Upper lobe of left lung (tissue), 6 donors: ENCODE measurements at regions not wholly inside any gene's neighbourhood (a gene's known extent, or its start where the extent isn't known, plus 50 kb on each side); places are given as distances from the start of the nearest gene placed in this dataset.

ENCODE experiments used
- ATAC-seq, 2 donors: fragments of 200-7000 bp; cut with Tn5 transposase; one replicate each; pipeline ENCODE4 v1.9.1; 2022; ENCODE audit warnings: mild to moderate bottlenecking in 2 of 2, moderate library complexity in 2 of 2; ENCODE audit not compliant: low FRiP score in 2 of 2
- DNase-seq, 2 donors: peaks; one replicate each; pipeline ENCODE4 v3.0.0-alpha.2; 2019 to 2020
- H3K27ac ChIP-seq, 4 donors: fragments of 200-600 bp; sonication (generic); one replicate each; pipeline ENCODE4 v1.5.1; 2016 to 2019
- H3K27me3 ChIP-seq, 4 donors: fragments of 200-600 bp; sonication (generic); one replicate each; pipeline ENCODE4 v1.5.1; 2017 to 2019
- H3K36me3 ChIP-seq, 4 donors: fragments of 200-600 bp; sonication (generic); one replicate each; pipeline ENCODE4 v1.5.1; 2016 to 2019
- H3K4me1 ChIP-seq, 4 donors: fragments of 200-600 bp; sonication (generic); one replicate each; pipeline ENCODE4 v1.5.1; 2018 to 2019
- H3K4me3 ChIP-seq, 4 donors: fragments of 200-600 bp; sonication (generic); one replicate each; pipeline ENCODE4 v1.5.1; 2017 to 2019; ENCODE audit warnings: mild to moderate bottlenecking in 2 of 4, moderate library complexity in 1 of 4
- H3K9me3 ChIP-seq, 4 donors: fragments of 200-600 bp; sonication (generic); one replicate each; pipeline ENCODE4 v1.5.1; 2018 to 2019
- EP300 ChIP-seq, 4 donors: sonication (generic); formaldehyde crosslinking; IDR thresholded peaks; one replicate each; pipeline ENCODE4 v1.5.1; 2017; ENCODE audit warnings: antibody characterized with exemption in 4 of 4, control low read depth in 2 of 4
- POLR2A ChIP-seq, 4 donors: fragments of 450-650 bp; IDR thresholded peaks; one replicate each; pipeline ENCODE4 v1.5.1; 2016 to 2017; ENCODE audit warnings: antibody characterized with exemption in 4 of 4, mild to moderate bottlenecking in 2 of 4
- POLR2AphosphoS5 ChIP-seq, 2 donors: sonication (generic); formaldehyde crosslinking; IDR thresholded peaks; one replicate each; pipeline ENCODE4 v1.5.1; 2017; ENCODE audit warnings: antibody characterized with exemption in 2 of 2
- WGBS, 2 donors: methylation state at CpG; one replicate each; pipeline ENCODE4 v1.1.5; 2017 to 2018; 5-methylcytosine and 5-hydroxymethylcytosine counted together
- TF ChIP-seq, protein P1 (sequence below), 6 experiments: fragments of 450-650 bp in 4 of 6; fragments of 200-600 bp in 2 of 6; sonication (generic) in 2 of 6; IDR thresholded peaks; one replicate each; pipeline ENCODE4 v1.5.1; 2016 to 2019; ENCODE audit warnings: antibody characterized with exemption in 6 of 6
- donor health status: DM: no; HTN: no; CAD: no; lungs with moderate emphysema.
- donor health status: DM: no; HTN: yes; CAD: no; lungs with severe emphysema.

- no peak overlapping the region for H3K27ac ChIP-seq
- DNase-seq, result no peak
- ATAC-seq, result no peak
- no peak overlapping the region for H3K4me3 ChIP-seq
- H3K4me1 ChIP-seq, result no peaks in the 10 kb centered on the region
- no peaks in the 10 kb centered on the region for H3K36me3 ChIP-seq
- 83 to 85% methylated on average over 7 of the region's 7 CpGs for WGBS, 2 donors
- TF ChIP-seq POLR2A (IDR thresholded peaks at IDR 0.05) (no peak), EP300 (IDR thresholded peaks at IDR 0.05) (no peak)
- TF ChIP-seq, protein P1, sequence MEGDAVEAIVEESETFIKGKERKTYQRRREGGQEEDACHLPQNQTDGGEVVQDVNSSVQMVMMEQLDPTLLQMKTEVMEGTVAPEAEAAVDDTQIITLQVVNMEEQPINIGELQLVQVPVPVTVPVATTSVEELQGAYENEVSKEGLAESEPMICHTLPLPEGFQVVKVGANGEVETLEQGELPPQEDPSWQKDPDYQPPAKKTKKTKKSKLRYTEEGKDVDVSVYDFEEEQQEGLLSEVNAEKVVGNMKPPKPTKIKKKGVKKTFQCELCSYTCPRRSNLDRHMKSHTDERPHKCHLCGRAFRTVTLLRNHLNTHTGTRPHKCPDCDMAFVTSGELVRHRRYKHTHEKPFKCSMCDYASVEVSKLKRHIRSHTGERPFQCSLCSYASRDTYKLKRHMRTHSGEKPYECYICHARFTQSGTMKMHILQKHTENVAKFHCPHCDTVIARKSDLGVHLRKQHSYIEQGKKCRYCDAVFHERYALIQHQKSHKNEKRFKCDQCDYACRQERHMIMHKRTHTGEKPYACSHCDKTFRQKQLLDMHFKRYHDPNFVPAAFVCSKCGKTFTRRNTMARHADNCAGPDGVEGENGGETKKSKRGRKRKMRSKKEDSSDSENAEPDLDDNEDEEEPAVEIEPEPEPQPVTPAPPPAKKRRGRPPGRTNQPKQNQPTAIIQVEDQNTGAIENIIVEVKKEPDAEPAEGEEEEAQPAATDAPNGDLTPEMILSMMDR (IDR thresholded peaks at IDR 0.05), result no peak
- H3K27me3 ChIP-seq, result no peaks in the 10 kb centered on the region
- H3K9me3 ChIP-seq, result no peaks in the 10 kb centered on the region
These were observed 246.7 kb downstream of the TFAP2C start for GRCh38 chr20:56875803-56876202.

GRCh38 chr20:56885521-56885920 lies 256.4 kb downstream of the TFAP2C start:
- TF ChIP-seq POLR2A (IDR thresholded peaks at IDR 0.05), result no peak
- TF ChIP-seq POLR2AphosphoS5 (IDR thresholded peaks at IDR 0.05), result no peak
- TF ChIP-seq EP300 (IDR thresholded peaks at IDR 0.05), result no peak
- TF ChIP-seq, protein P1 (IDR thresholded peaks at IDR 0.05), result no peak
- Histone ChIP-seq H3K9me3 (no peaks in the 10 kb centered on the region), H3K4me1 (no peaks in the 10 kb centered on the region), H3K4me3 (no peak overlapping the region), H3K27ac (no peak overlapping the region), H3K36me3 (no peaks in the 10 kb centered on the region), H3K27me3 (no peaks in the 10 kb centered on the region)
- WGBS, 2 donors, result 65 to 90% methylated on average over 14 of the region's 14 CpGs
- ATAC-seq, result no peak
- no peak for DNase-seq

GRCh38 chr20:56890011-56890410 lies 260.9 kb downstream of the TFAP2C start:
- no peaks in the 10 kb centered on the region for H3K36me3 ChIP-seq
- H3K27me3 ChIP-seq, result no peaks in the 10 kb centered on the region
- H3K4me1 ChIP-seq, result no peaks in the 10 kb centered on the region
- H3K27ac ChIP-seq, result no peak overlapping the region
- H3K9me3 ChIP-seq, result no peaks in the 10 kb centered on the region
- ATAC-seq (no peak), DNase-seq (no peak)
- 76 to 86% methylated on average over 11 of the region's 11 CpGs for WGBS, 2 donors
- TF ChIP-seq, protein P1 (IDR thresholded peaks at IDR 0.05), result no peak
- TF ChIP-seq POLR2A (IDR thresholded peaks at IDR 0.05), result no peak
- TF ChIP-seq EP300 (IDR thresholded peaks at IDR 0.05), result no peak
- no peak for TF ChIP-seq POLR2AphosphoS5 (IDR thresholded peaks at IDR 0.05)
- no peak overlapping the region for H3K4me3 ChIP-seq

DNA sequence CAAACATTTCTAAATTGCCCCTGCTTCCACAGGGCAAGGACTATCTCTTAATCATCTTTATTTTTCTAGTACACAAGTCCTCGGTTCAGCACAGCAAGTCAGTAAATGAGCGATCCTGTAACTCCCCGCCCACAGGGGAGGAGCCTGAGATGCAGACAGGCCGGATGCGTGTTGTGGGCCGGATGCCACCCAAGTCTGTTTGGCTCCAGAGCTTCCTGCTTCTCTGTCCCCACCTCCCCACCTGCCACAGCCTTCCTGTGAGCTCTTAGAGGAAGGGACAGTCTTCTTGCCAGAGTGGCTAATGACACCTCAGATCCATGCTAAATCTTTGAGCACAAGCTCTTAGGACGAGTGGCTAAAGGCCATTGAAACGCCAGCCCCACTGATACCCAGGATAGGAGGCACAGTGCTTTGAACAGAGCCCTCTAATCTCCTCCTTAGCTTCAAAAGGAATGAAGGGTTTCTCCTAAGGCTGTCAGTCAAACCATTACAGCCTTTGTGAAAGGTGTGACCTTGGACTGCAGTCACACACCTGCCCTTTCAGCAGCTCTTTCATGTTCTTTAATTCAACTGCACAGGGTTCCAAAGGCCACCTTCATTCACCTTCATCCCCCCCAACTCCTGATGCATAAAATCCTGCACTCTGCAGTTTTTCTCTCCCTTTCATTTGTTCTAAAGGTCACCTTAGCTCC lies 264.3 kb downstream of the TFAP2C start:
- DNase-seq, result no peak
- ATAC-seq, result no peak
- Histone ChIP-seq H3K27ac (no peak overlapping the region), H3K4me3 (no peak overlapping the region), H3K9me3 (no peaks in the 10 kb centered on the region), H3K4me1 (no peaks in the 10 kb centered on the region), H3K27me3 (no peaks in the 10 kb centered on the region), H3K36me3 (no peaks in the 10 kb centered on the region)
- 26 to 28% methylated on average over 8 of the region's 8 CpGs for WGBS, 2 donors
- TF ChIP-seq POLR2AphosphoS5 (IDR thresholded peaks at IDR 0.05) (no peak), POLR2A (IDR thresholded peaks at IDR 0.05) (no peak), EP300 (IDR thresholded peaks at IDR 0.05) (no peak)
- TF ChIP-seq, protein P1 (IDR thresholded peaks at IDR 0.05), result no peak

DNA sequence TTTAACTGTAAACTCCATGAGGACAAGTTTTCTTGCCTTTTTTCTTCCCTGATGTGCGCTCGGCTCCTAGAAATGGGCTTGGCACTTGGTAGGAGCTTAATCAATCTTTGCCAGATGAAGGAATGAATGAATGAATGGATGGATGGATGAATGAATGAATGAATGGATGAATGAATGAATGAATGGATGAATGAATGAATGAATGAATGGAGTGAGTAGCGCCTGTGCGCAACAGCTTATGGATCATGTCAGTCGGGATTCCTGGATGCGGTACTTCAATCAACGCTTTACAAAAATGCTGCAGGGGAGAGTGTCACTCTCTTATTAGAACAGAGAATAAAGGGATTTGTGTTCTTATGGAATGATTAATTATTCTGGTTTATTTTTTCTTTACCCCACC lies 267.3 kb downstream of the TFAP2C start:
- H3K4me3 ChIP-seq, result no peak overlapping the region
- WGBS, 2 donors, result 98% methylated on average over 7 of the region's 7 CpGs
- no peaks in the 10 kb centered on the region for H3K36me3 ChIP-seq
- no peak overlapping the region for H3K27ac ChIP-seq
- ATAC-seq (no peak), DNase-seq (no peak)
- H3K4me1 ChIP-seq, result no peaks in the 10 kb centered on the region
- TF ChIP-seq EP300 (IDR thresholded peaks at IDR 0.05) (no peak), POLR2AphosphoS5 (IDR thresholded peaks at IDR 0.05) (no peak), POLR2A (IDR thresholded peaks at IDR 0.05) (no peak)
- TF ChIP-seq, protein P1 (IDR thresholded peaks at IDR 0.05), result no peak
- no peaks in the 10 kb centered on the region for H3K27me3 ChIP-seq
- no peaks in the 10 kb centered on the region for H3K9me3 ChIP-seq
